ENCODE measurements at regions not wholly inside any gene's neighbourhood (a gene's known extent, or its start where the extent isn't known, plus 50 kb on each side); places are given as distances from the start of the nearest gene placed in this dataset.

DNA sequence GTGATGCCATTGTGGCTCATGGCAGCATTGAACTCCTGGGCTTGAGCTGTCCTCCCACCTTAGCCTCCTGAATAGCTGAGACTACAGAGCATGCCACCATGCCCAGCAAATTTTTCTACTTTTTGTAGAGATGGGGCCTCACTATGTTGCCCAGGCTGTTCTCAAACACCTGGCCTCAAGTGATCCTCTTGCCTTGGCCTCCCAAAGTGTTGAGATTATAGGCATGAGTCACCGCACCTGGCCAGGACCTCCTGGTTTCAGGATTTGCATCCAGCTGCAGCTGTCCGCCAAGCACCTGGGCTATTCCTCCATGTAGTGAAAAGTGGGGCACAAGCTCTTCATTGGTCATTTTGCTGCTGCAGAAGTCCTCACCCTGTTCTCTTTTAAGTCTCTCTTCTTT, 58.9 kb downstream of the ZNF22 start:
- DNase-seq (ENCODE audit: low read depth, low spot score) = no peak

More for the DNA sequence above, 58.9 kb downstream of the ZNF22 start:
- Histone ChIP-seq H3K4me1 (ENCODE audit: control insufficient read depth, extremely low read depth, insufficient read depth, low read length) (peaks cover 13% of the 10 kb centered on the region), H3K9me3 (replicated peaks; ENCODE audit: control insufficient read depth, insufficient read depth, low read length) (no peaks in the 10 kb centered on the region), H3K9ac (replicated peaks; ENCODE audit: extremely low read depth, insufficient read depth, low read length) (no peak overlapping the region), H4K20me1 (replicated peaks; ENCODE audit: control insufficient read depth, extremely low read depth, insufficient read depth, low read length) (no peaks in the 10 kb centered on the region), H3K9me1 (replicated peaks; ENCODE audit: control insufficient read depth, extremely low read depth, insufficient read depth, low read length) (no peaks in the 10 kb centered on the region), H3K36me3 (ENCODE audit: control insufficient read depth in 2 of 2, extremely low read depth in 1 of 2, insufficient read depth in 2 of 2, low read length in 2 of 2) (no peaks in the 10 kb centered on the region), H3K4me3 (replicated peaks in 1 of 3; ENCODE audit: insufficient read depth in 1 of 3, low read depth in 1 of 3, low read length in 3 of 3) (no peak overlapping the region), H3K79me2 (ENCODE audit: control insufficient read depth, insufficient read depth, low read length) (no peaks in the 10 kb centered on the region), H3K27ac (ENCODE audit: insufficient read depth, low read depth, low read length) (no peak overlapping the region), H3K4me2 (ENCODE audit: insufficient read depth, low read length) (no peak overlapping the region), H2AFZ (ENCODE audit: low read depth, low read length) (no peak overlapping the region), H3K27me3 (ENCODE audit: control insufficient read depth in 2 of 2, insufficient read depth in 2 of 2, low read length in 2 of 2) (no peaks in the 10 kb centered on the region)
- no peak for TF ChIP-seq GATA2 (IDR thresholded peaks at IDR 0.05; ENCODE audit: insufficient read depth, insufficient read length, low read depth, low read length)
- no peak for TF ChIP-seq POLR2A (IDR thresholded peaks at IDR 0.05; ENCODE audit: low read depth, low read length)
- no peak for TF ChIP-seq EZH2 (IDR thresholded peaks at IDR 0.05; ENCODE audit: borderline replicate concordance, low read depth, low read length, severe bottlenecking)
- no peak for TF ChIP-seq FOS (IDR thresholded peaks at IDR 0.05; ENCODE audit: borderline replicate concordance, insufficient read depth, low read length)
- no peak for TF ChIP-seq MYC (IDR thresholded peaks at IDR 0.05; ENCODE audit: low read depth, low read length)
- TF ChIP-seq, protein P1, sequence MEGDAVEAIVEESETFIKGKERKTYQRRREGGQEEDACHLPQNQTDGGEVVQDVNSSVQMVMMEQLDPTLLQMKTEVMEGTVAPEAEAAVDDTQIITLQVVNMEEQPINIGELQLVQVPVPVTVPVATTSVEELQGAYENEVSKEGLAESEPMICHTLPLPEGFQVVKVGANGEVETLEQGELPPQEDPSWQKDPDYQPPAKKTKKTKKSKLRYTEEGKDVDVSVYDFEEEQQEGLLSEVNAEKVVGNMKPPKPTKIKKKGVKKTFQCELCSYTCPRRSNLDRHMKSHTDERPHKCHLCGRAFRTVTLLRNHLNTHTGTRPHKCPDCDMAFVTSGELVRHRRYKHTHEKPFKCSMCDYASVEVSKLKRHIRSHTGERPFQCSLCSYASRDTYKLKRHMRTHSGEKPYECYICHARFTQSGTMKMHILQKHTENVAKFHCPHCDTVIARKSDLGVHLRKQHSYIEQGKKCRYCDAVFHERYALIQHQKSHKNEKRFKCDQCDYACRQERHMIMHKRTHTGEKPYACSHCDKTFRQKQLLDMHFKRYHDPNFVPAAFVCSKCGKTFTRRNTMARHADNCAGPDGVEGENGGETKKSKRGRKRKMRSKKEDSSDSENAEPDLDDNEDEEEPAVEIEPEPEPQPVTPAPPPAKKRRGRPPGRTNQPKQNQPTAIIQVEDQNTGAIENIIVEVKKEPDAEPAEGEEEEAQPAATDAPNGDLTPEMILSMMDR (IDR thresholded peaks at IDR 0.05; ENCODE audit: extremely low read depth in 1 of 2, insufficient read depth in 1 of 2, low read depth in 1 of 2, low read length in 2 of 2) = no peak
- TF ChIP-seq, protein P2, sequence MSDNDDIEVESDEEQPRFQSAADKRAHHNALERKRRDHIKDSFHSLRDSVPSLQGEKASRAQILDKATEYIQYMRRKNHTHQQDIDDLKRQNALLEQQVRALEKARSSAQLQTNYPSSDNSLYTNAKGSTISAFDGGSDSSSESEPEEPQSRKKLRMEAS (IDR thresholded peaks at IDR 0.05; ENCODE audit: insufficient read depth, insufficient read length) = no peak
- CTCF ChIA-PET = no interaction called here
- intact Hi-C loops (cut with micrococcal nuclease) = loop anchor here (2.0 kb wide), 1 partner anchor 51 kb away; no protein-coding TSS in a partner anchor
- POLR2A ChIA-PET = no interaction called here
- no peak for FAIRE-seq
- no TSS peak for BruUV-seq (replicated peaks)
- dilution Hi-C loops (cut with MboI; ENCODE audit: extremely low pct_ligation_motif_present, low sequenced_read_pairs) = no loop called here
